COLO829 (cell line): ENCODE measurements at regions not wholly inside any gene's neighbourhood (a gene's known extent, or its start where the extent isn't known, plus 50 kb on each side); places are given as distances from the start of the nearest gene placed in this dataset.

ENCODE experiments used
- DNase-seq: peaks from one replicate; pipeline ENCODE4 v3.0.0; 2012; ENCODE audit warnings: low spot score

- DNase-seq: no peak
Observed at GRCh38 chr2:16275131-16275530, 334.8 kb downstream of the MYCN start.

DNA sequence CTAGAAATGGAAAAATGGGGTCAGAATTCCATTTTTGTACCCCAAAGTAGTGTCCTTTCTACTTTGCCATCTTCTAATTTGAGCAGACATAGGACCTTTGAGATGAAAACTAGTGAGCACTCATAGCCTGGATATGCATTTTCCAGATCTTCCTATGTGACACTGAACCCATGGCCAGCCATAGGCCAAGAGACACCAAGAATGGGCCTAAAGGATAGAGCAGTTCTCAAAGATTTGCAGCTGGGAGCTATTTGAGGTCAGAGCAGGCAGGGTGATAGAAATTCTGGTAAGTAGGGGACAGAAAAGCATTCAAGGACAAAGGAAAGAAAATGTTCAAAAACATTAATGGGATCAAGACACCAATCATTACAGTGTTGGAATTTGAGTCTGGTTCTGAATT is 332.8 kb downstream of the MYCN start:
- DNase-seq: no peak

GRCh38 chr2:16272038-16272788 is 331.9 kb downstream of the MYCN start:
- no peak for DNase-seq

- no peak for DNase-seq
Observed at GRCh38 chr2:16271231-16271896, 331.0 kb downstream of the MYCN start.

- DNase-seq: no peak
Observed at GRCh38 chr2:16270441-16270840, 330.1 kb downstream of the MYCN start.

DNA sequence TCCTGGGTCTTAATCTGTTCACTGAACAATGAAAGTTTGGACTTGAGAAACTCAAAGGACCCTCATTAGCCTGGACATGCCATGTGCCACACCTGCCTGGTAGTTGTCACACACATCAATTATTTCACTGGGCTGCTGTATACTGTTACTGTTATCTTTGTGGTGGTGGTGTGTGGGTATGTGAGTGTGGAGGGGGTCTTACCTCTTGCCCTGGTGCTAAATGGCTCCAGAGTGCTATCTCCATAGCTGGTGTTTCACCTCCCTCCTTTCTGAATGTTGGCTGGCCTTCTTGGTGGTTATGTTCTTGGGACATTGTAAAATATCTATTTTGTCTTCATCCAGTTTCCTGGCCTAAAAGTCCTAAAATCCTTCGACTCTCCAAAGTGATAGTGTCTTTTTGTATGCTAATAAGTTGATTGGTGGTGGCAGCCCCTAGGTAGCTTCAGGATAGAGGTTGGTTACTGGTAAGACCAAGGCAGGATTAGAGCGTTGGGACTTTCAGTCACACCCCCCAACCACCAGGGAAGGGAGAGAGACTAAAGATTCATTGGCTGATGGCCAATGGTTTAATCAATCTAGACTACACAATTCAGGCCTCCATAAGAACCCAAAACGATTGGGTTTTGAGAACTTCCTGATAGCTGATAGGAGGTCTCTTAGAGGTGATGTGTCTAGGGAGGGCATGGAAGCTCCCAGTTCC is 328.1 kb downstream of the MYCN start:
- DNase-seq: no peak

GRCh38 chr2:16266571-16266970 is 326.2 kb downstream of the MYCN start:
- no peak for DNase-seq

- DNase-seq: no peak
Observed at GRCh38 chr2:16264931-16265540, 324.7 kb downstream of the MYCN start.

- DNase-seq: no peak
Observed at GRCh38 chr2:16264491-16264890, 324.1 kb downstream of the MYCN start.

DNA sequence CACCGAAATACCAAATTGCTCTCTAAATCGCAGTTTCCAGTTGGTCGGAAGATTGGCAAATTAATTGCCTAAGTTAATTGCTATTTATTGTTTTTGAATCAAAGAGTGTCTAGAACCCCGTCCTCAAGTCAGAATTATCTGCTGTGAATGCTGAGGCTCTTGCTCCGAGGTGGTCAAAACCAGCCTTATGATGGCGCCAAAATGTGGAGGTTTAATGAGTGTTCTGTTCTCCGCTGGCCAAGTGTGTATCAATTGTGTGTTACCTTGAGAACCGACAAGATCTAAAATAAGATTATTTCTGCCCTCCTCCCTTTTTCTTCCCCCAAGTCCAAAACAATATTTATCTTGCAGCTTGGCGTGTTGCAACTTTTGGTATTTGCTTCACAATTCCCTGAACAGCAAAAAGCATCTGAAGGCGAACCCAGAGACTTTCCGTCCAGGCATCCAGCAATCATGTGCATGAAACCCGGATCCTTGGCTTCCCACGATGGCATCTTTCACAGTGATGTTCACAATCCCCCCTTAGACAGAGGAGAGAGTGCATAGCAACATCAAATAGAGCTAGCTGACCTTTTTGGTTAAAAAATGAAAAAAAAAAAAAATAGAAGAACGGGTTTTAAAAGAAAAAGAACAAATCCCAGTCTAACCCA is 323.0 kb downstream of the MYCN start:
- DNase-seq: no peak

DNA sequence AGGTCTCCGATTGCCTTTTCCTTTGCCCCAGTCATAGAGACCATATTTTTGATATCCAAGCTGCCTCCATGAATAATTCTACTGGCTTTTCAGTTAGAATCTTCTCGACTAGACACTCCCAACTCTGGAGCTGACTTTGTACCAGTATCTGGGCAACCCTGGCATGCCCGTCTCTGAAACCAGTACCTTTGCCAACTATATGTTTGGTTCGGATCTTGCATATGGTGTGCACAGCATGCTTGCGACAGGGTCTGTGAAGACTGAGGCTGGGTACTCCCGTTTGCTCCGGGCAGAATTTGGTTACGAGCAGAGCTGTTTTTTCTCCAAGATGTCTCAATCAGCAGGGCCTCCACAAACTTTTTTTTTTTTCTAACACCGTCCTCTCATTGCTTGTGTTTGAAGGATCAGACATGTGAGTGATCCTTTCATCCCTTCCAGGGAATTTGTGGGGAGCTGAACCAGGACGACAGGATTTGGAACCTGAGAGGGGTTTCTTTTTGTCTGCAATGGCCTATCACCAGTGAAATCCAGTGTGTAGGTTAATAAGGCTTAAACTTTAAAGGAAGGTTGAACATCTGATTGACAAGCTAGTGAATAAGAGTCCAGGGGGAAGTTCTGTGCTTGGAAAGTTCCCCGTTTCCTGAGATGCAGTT is 322.3 kb downstream of the MYCN start:
- DNase-seq: no peak

- DNase-seq: no peak
Observed at GRCh38 chr2:16261791-16262190, 321.4 kb downstream of the MYCN start.

GRCh38 chr2:16261071-16261470 is 320.7 kb downstream of the MYCN start:
- no peak for DNase-seq

- DNase-seq: no peak
Observed at GRCh38 chr2:16260041-16260830, 319.9 kb downstream of the MYCN start.

DNA sequence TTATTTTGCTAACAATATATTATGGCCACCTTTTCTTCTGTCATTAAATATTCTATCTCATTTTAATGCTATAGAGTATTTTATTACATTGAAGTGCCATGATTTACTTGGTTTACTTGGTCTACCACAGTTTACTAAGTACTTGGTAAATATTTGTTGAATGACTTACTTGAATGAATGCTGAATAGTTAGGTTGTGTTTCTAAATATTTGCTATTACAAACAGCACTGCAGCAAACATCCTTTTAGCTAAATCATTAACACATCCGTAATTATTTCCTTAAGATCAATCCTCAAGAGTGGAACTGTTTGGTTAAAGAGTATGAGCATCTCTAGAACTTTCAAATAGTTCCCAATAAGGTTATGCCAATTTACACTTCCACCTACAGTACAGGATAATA is 318.7 kb downstream of the MYCN start:
- DNase-seq: no peak

GRCh38 chr2:16258350-16258749 is 318.0 kb downstream of the MYCN start:
- no peak for DNase-seq

DNA sequence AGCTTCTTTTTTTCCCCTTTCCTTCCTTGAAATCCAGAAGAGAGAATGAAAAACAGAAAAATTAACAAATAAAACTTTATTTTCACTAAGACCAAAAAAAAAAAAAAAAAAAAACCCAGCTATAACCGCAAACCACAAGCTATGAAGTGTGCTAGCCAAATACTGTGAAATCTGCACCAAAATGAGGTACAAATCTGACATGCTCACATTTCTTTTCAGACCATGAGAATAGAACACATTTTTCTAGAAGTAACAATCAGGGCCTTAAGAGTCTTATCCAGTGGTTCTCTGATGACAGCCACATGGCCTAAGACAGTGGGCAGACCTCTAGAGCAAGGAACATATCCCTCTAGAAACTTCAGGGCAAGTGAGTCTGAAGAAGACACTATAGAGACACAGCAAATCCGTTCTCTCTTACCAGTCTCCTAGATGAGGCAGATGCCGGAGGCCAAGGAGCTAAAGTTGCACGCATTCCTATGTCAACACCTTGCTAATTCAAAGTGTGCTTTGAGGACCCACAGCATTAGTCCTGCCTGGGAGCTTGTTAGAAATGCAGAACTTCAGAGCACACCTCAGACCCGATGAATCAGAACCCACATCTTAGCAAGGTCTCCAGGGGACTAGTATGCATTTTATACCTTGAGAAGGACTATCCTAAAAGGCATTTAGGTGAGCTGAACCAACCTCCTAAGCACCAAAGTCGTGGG is 317.1 kb downstream of the MYCN start:
- DNase-seq: no peak

DNA sequence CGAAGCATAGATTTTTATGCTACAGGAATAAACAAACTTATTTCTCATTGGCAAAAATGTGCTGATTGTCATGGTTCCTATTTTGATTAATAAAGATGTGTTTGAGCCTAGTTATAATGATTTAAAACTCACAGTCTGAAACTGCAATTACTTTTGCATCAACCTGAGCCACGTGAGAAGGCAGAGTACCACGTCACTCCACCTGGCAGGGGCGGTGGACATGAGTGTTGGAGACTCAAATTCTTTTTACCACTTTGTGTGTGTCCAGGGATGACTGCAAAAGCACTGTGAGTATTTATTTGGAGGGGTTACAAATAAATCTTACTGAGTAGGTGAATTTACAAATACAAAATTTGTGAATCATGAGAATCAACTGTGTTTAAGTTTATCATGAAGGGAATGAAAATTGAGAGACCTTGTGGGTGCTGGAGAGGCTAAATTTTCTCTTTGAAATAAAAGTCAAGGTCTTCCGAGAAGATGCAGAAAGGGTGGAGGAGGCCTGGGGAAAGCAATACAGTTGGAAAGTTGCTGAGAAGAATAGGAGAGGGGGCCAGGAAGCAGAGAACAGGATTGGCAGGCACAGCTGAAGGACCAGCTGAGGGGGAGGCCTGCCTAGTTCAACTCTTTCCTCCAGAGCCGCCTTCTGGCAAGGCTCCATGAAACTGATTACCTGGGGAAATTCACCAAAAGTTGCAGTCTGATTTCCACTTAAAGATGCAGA is 316.4 kb downstream of the MYCN start:
- DNase-seq: no peak

DNA sequence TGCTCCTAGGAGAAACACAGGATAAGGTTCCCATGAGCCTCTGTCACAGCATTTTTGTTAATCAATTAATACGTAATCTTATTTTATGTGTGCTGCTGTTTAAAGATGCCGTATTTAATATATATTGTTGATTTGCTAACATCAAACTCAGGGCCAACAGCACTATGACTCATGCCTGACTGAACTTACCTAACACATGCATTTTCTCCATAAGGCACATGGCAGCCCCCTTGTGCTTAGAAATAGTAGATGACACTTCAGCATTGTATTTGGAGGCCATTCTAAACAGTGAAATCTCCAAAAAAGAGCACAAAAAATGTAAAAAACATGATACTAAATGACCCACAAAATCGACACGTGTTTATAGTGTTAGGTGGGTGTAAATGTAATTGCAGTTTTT is 314.8 kb downstream of the MYCN start:
- no peak for DNase-seq
